NCI-H1048 (cell line): ENCODE measurements at regions not wholly inside any gene's neighbourhood (a gene's known extent, or its start where the extent isn't known, plus 50 kb on each side); places are given as distances from the start of the nearest gene placed in this dataset.

Experiments
- DNase-seq: peaks from one replicate; lab custom pipeline; 2025; lab: John Stamatoyannopoulos, UW

- DNase-seq = peak; percentile 3
Measured at GRCh38 chr12:105705765-105706164, 375.3 kb downstream of the C12orf75 start.

- DNase-seq = no peak
Measured at GRCh38 chr12:105706321-105706972, 376.0 kb downstream of the C12orf75 start.

- DNase-seq = no peak
Measured at GRCh38 chr12:105706973-105707334, 376.5 kb downstream of the C12orf75 start.

- DNase-seq = no peak
Measured at GRCh38 chr12:105713606-105714305, 383.3 kb downstream of the C12orf75 start.

GRCh38 chr12:105716621-105717020, 386.1 kb downstream of the C12orf75 start:
- no peak for DNase-seq

GRCh38 chr12:105721051-105721825, 390.7 kb downstream of the C12orf75 start:
- no peak for DNase-seq

GRCh38 chr12:105721891-105722290, 391.4 kb downstream of the C12orf75 start:
- DNase-seq = no peak

- DNase-seq = no peak
Measured at GRCh38 chr12:105723066-105723465, 392.6 kb downstream of the C12orf75 start.

- no peak for DNase-seq
Measured at GRCh38 chr12:105723494-105723893, 393.0 kb downstream of the C12orf75 start.

- no peak for DNase-seq
Measured at GRCh38 chr12:105724641-105725040, 394.1 kb downstream of the C12orf75 start.

GRCh38 chr12:105725054-105725453, 394.6 kb downstream of the C12orf75 start:
- no peak for DNase-seq

- DNase-seq = no peak
Measured at GRCh38 chr12:105729181-105729771, 398.8 kb downstream of the C12orf75 start.

- DNase-seq = no peak
Measured at GRCh38 chr12:105729926-105730325, 399.4 kb downstream of the C12orf75 start.

- no peak for DNase-seq
Measured at GRCh38 chr12:105733579-105733978, 403.1 kb downstream of the C12orf75 start.

- no peak for DNase-seq
Measured at GRCh38 chr12:105736498-105736897, 402.3 kb downstream of the NUAK1 start.

GRCh38 chr12:105738051-105738450, 400.7 kb downstream of the NUAK1 start:
- no peak for DNase-seq

- no peak for DNase-seq
Measured at GRCh38 chr12:105740369-105740768, 398.4 kb downstream of the NUAK1 start.

GRCh38 chr12:105740970-105741725, 397.6 kb downstream of the NUAK1 start:
- no peak for DNase-seq

- no peak for DNase-seq
Measured at GRCh38 chr12:105741786-105742566, 396.8 kb downstream of the NUAK1 start.

- no peak for DNase-seq
Measured at GRCh38 chr12:105742567-105742874, 396.2 kb downstream of the NUAK1 start.

GRCh38 chr12:105744371-105745058, 394.2 kb downstream of the NUAK1 start:
- DNase-seq = no peak
